ENCODE measurements at regions not wholly inside any gene's neighbourhood (a gene's known extent, or its start where the extent isn't known, plus 50 kb on each side); places are given as distances from the start of the nearest gene placed in this dataset.

GRCh38 chr3:18217507-18218174, 207.5 kb downstream of the SATB1 start:
- H3K79me2 ChIP-seq (ENCODE audit: control insufficient read depth, insufficient read depth, low read length, poor library complexity): no peaks in the 10 kb centered on the region
- no peak overlapping the region for H2BK120ac ChIP-seq (ENCODE audit: insufficient read depth, low read length, poor library complexity)
- H3K27ac ChIP-seq (ENCODE audit: low read depth, low read length): no peak overlapping the region
- no peak overlapping the region for H3K14ac ChIP-seq (ENCODE audit: low read length)
- H3K4me3 ChIP-seq (ENCODE audit: low read depth, low read length): no peak overlapping the region
- no peak for DNase-seq
- no peak overlapping the region for H2BK5ac ChIP-seq (ENCODE audit: low read depth, low read length, poor library complexity)
- H3K23ac ChIP-seq (ENCODE audit: low read length): no peak overlapping the region
- H3K9me3 ChIP-seq (ENCODE audit: insufficient read depth, low read depth, low read length): no peaks in the 10 kb centered on the region
- H4K8ac ChIP-seq (ENCODE audit: low read depth, low read length): no peak overlapping the region
- no peak overlapping the region for H2AK5ac ChIP-seq (ENCODE audit: low read length)
- H4K91ac ChIP-seq (ENCODE audit: low read depth, low read length): no peak overlapping the region
- H3K4me1 ChIP-seq (ENCODE audit: control insufficient read depth in 1 of 2, insufficient read depth in 2 of 2, low read length in 2 of 2): no peaks in the 10 kb centered on the region
- H3K9ac ChIP-seq (ENCODE audit: low read length): no peak overlapping the region
- no peak overlapping the region for H2BK12ac ChIP-seq (ENCODE audit: low read length)
- H3K36me3 ChIP-seq (ENCODE audit: control insufficient read depth in 1 of 2, insufficient read depth in 2 of 2, low read length in 2 of 2): no peaks in the 10 kb centered on the region
- no peak overlapping the region for H3K18ac ChIP-seq (ENCODE audit: low read length)
- no peak overlapping the region for H2AFZ ChIP-seq (ENCODE audit: insufficient read depth, low read length, poor library complexity)
- 100% methylated on average over 2 of the region's 7 CpGs for WGBS (ENCODE audit: extremely low coverage, insufficient coverage, insufficient read length)
- no peak overlapping the region for H4K12ac ChIP-seq (ENCODE audit: low read depth, low read length)
- no peak overlapping the region for H3K4ac ChIP-seq (ENCODE audit: low read depth, low read length)
- H3K27me3 ChIP-seq (ENCODE audit: insufficient read depth, low read length): no peaks in the 10 kb centered on the region
- H3K4me2 ChIP-seq (ENCODE audit: low read length): no peak overlapping the region
- no peaks in the 10 kb centered on the region for H3K79me1 ChIP-seq (ENCODE audit: low read length)

- Histone ChIP-seq H3K27ac (ENCODE audit: low read depth, low read length) (no peak overlapping the region), H3K23ac (ENCODE audit: low read length) (no peak overlapping the region), H3K9me3 (ENCODE audit: insufficient read depth, low read depth, low read length) (no peaks in the 10 kb centered on the region), H3K36me3 (ENCODE audit: control insufficient read depth in 1 of 2, insufficient read depth in 2 of 2, low read length in 2 of 2) (no peaks in the 10 kb centered on the region), H3K4ac (ENCODE audit: low read depth, low read length) (no peak overlapping the region), H2BK5ac (ENCODE audit: low read depth, low read length, poor library complexity) (no peak overlapping the region), H2AFZ (ENCODE audit: insufficient read depth, low read length, poor library complexity) (no peak overlapping the region), H3K27me3 (ENCODE audit: insufficient read depth, low read length) (no peaks in the 10 kb centered on the region), H2AK5ac (ENCODE audit: low read length) (no peak overlapping the region), H3K14ac (ENCODE audit: low read length) (no peak overlapping the region), H3K79me2 (ENCODE audit: control insufficient read depth, insufficient read depth, low read length, poor library complexity) (no peaks in the 10 kb centered on the region), H3K18ac (ENCODE audit: low read length) (no peak overlapping the region), H4K12ac (ENCODE audit: low read depth, low read length) (no peak overlapping the region), H3K79me1 (ENCODE audit: low read length) (no peaks in the 10 kb centered on the region), H3K4me1 (ENCODE audit: control insufficient read depth in 1 of 2, insufficient read depth in 2 of 2, low read length in 2 of 2) (no peaks in the 10 kb centered on the region), H2BK12ac (ENCODE audit: low read length) (no peak overlapping the region), H2BK120ac (ENCODE audit: insufficient read depth, low read length, poor library complexity) (no peak overlapping the region), H4K91ac (ENCODE audit: low read depth, low read length) (no peak overlapping the region), H3K4me2 (ENCODE audit: low read length) (no peak overlapping the region), H3K4me3 (ENCODE audit: low read depth, low read length) (no peak overlapping the region), H3K9ac (ENCODE audit: low read length) (no peak overlapping the region), H4K8ac (ENCODE audit: low read depth, low read length) (no peak overlapping the region)
- no peak for DNase-seq
- no CpG with 5 or more reads among the region's 3 CpGs for WGBS (ENCODE audit: extremely low coverage, insufficient coverage, insufficient read length)
Measured at GRCh38 chr3:18216996-18217395, 208.1 kb downstream of the SATB1 start.

- DNase-seq: no peak
- H4K12ac ChIP-seq (ENCODE audit: low read depth, low read length): no peak overlapping the region
- no peaks in the 10 kb centered on the region for H3K27me3 ChIP-seq (ENCODE audit: insufficient read depth, low read length)
- H3K23ac ChIP-seq (ENCODE audit: low read length): no peak overlapping the region
- no peak overlapping the region for H3K4me2 ChIP-seq (ENCODE audit: low read length)
- no peaks in the 10 kb centered on the region for H3K36me3 ChIP-seq (ENCODE audit: control insufficient read depth in 1 of 2, insufficient read depth in 2 of 2, low read length in 2 of 2)
- no peak overlapping the region for H3K9ac ChIP-seq (ENCODE audit: low read length)
- H3K4me1 ChIP-seq (ENCODE audit: control insufficient read depth in 1 of 2, insufficient read depth in 2 of 2, low read length in 2 of 2): no peaks in the 10 kb centered on the region
- no peak overlapping the region for H4K91ac ChIP-seq (ENCODE audit: low read depth, low read length)
- no peak overlapping the region for H3K18ac ChIP-seq (ENCODE audit: low read length)
- no peaks in the 10 kb centered on the region for H3K9me3 ChIP-seq (ENCODE audit: insufficient read depth, low read depth, low read length)
- H3K4me3 ChIP-seq (ENCODE audit: low read depth, low read length): no peak overlapping the region
- no peak overlapping the region for H2BK5ac ChIP-seq (ENCODE audit: low read depth, low read length, poor library complexity)
- H3K4ac ChIP-seq (ENCODE audit: low read depth, low read length): no peak overlapping the region
- H3K79me1 ChIP-seq (ENCODE audit: low read length): no peaks in the 10 kb centered on the region
- no peak overlapping the region for H2BK12ac ChIP-seq (ENCODE audit: low read length)
- H4K8ac ChIP-seq (ENCODE audit: low read depth, low read length): no peak overlapping the region
- H3K27ac ChIP-seq (ENCODE audit: low read depth, low read length): no peak overlapping the region
- H3K79me2 ChIP-seq (ENCODE audit: control insufficient read depth, insufficient read depth, low read length, poor library complexity): no peaks in the 10 kb centered on the region
- no peak overlapping the region for H2BK120ac ChIP-seq (ENCODE audit: insufficient read depth, low read length, poor library complexity)
- H2AFZ ChIP-seq (ENCODE audit: insufficient read depth, low read length, poor library complexity): no peak overlapping the region
- no peak overlapping the region for H2AK5ac ChIP-seq (ENCODE audit: low read length)
- H3K14ac ChIP-seq (ENCODE audit: low read length): no peak overlapping the region
Measured at GRCh38 chr3:18215639-18216038, 209.5 kb downstream of the SATB1 start.

DNA sequence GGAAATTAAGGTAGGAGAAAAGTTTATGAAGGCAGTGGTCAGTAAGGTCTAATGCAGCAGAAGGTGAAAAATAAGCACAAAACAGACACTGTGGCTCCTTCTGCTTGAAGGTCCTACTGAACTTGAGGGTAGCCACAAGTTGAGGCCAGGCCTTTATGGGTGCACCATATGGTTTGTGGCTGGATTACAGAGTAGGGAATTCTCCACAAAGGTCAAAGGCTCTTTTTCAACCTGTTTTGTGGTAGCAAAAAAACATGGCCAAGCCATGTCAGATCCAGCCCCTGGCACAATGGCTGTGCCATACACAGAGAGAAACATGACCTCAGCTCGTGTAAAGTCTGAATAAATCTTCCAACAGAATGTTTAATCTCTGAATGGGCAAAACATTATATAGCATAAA, 214.0 kb downstream of the SATB1 start:
- H3K18ac ChIP-seq (ENCODE audit: low read length): no peak overlapping the region
- H3K23ac ChIP-seq (ENCODE audit: low read length): no peak overlapping the region
- no peak overlapping the region for H3K14ac ChIP-seq (ENCODE audit: low read length)
- H3K27me3 ChIP-seq (ENCODE audit: insufficient read depth, low read length): no peaks in the 10 kb centered on the region
- H3K79me2 ChIP-seq (ENCODE audit: control insufficient read depth, insufficient read depth, low read length, poor library complexity): no peaks in the 10 kb centered on the region
- no peak overlapping the region for H3K9ac ChIP-seq (ENCODE audit: low read length)
- H2BK120ac ChIP-seq (ENCODE audit: insufficient read depth, low read length, poor library complexity): no peak overlapping the region
- H4K12ac ChIP-seq (ENCODE audit: low read depth, low read length): no peak overlapping the region
- no peaks in the 10 kb centered on the region for H3K79me1 ChIP-seq (ENCODE audit: low read length)
- no peaks in the 10 kb centered on the region for H3K4me1 ChIP-seq (ENCODE audit: control insufficient read depth in 1 of 2, insufficient read depth in 2 of 2, low read length in 2 of 2)
- H3K4ac ChIP-seq (ENCODE audit: low read depth, low read length): no peak overlapping the region
- no peak overlapping the region for H2AFZ ChIP-seq (ENCODE audit: insufficient read depth, low read length, poor library complexity)
- no peak overlapping the region for H3K4me3 ChIP-seq (ENCODE audit: low read depth, low read length)
- no peaks in the 10 kb centered on the region for H3K36me3 ChIP-seq (ENCODE audit: control insufficient read depth in 1 of 2, insufficient read depth in 2 of 2, low read length in 2 of 2)
- no peak overlapping the region for H2BK5ac ChIP-seq (ENCODE audit: low read depth, low read length, poor library complexity)
- no peak overlapping the region for H3K27ac ChIP-seq (ENCODE audit: low read depth, low read length)
- H3K9me3 ChIP-seq (ENCODE audit: insufficient read depth, low read depth, low read length): no peaks in the 10 kb centered on the region
- no peak overlapping the region for H3K4me2 ChIP-seq (ENCODE audit: low read length)
- no peak overlapping the region for H2BK12ac ChIP-seq (ENCODE audit: low read length)
- no peak overlapping the region for H2AK5ac ChIP-seq (ENCODE audit: low read length)
- no CpG with 5 or more reads among the region's 1 CpG for WGBS (ENCODE audit: extremely low coverage, insufficient coverage, insufficient read length)
- H4K91ac ChIP-seq (ENCODE audit: low read depth, low read length): no peak overlapping the region
- no peak for DNase-seq
- no peak overlapping the region for H4K8ac ChIP-seq (ENCODE audit: low read depth, low read length)
